DND-41 (cell line): ENCODE measurements at regions not wholly inside any gene's neighbourhood (a gene's known extent, or its start where the extent isn't known, plus 50 kb on each side); places are given as distances from the start of the nearest gene placed in this dataset.

Experiments
- ATAC-seq: fragments of 200-7000 bp; cut with Tn5 transposase; 3 replicates; pipeline ENCODE4 v1.9.1; 2021; ENCODE audit warnings: low read depth; ENCODE audit not compliant: insufficient read depth
- DNase-seq: peaks from one replicate; pipeline ENCODE4 v3.0.0-alpha.2; 2020
- H2AFZ ChIP-seq: 2 replicates; pipeline ENCODE4 v1.6.0; 2012; ENCODE audit warnings: low read depth, low read length
- H3K27ac ChIP-seq: 2 replicates; pipeline ENCODE4 v1.5.1; 2012; ENCODE audit warnings: low read length, inconsistent platforms
- H3K27me3 ChIP-seq: fragments of 200-600 bp; sonication (generic); 2 replicates; pipeline ENCODE4 v1.6.0; 2012; ENCODE audit warnings: low read length, mild to moderate bottlenecking, inconsistent platforms; ENCODE audit not compliant: insufficient read depth, poor library complexity
- H3K36me3 ChIP-seq: 2 replicates; pipeline ENCODE4 v1.5.1; 2012; ENCODE audit warnings: low read length, inconsistent platforms; ENCODE audit not compliant: insufficient read depth
- H3K4me1 ChIP-seq: 2 replicates; pipeline ENCODE4 v1.5.1; 2012; ENCODE audit warnings: mild to moderate bottlenecking, low read length; ENCODE audit not compliant: insufficient read depth
- H3K4me2 ChIP-seq: 2 replicates; pipeline ENCODE4 v1.6.0; 2012; ENCODE audit warnings: mild to moderate bottlenecking, moderate library complexity, low read length, inconsistent platforms; ENCODE audit not compliant: insufficient read depth
- H3K4me3 ChIP-seq, 2 experiments: fragments of 200-600 bp in 1 of 2; shearing (Covaris generic) in 1 of 2; 2 replicates each; pipeline ENCODE4 v1.5.1; 2012 to 2016; ENCODE audit warnings: inconsistent platforms in 2 of 2, low read length in 2 of 2, mild to moderate bottlenecking in 2 of 2, low read depth in 1 of 2, moderate library complexity in 1 of 2
- H3K79me2 ChIP-seq: 2 replicates; pipeline ENCODE4 v1.6.0; 2012; ENCODE audit warnings: low read length, inconsistent platforms; ENCODE audit not compliant: insufficient read depth
- H3K9ac ChIP-seq: 2 replicates; pipeline ENCODE4 v1.6.0; 2012; ENCODE audit warnings: low read depth, mild to moderate bottlenecking, inconsistent platforms, low read length, moderate library complexity
- H3K9me3 ChIP-seq: 2 replicates; pipeline ENCODE4 v1.5.1; 2012; ENCODE audit warnings: low read length, moderate library complexity, mild to moderate bottlenecking, inconsistent platforms; ENCODE audit not compliant: insufficient read depth, severe bottlenecking
- H4K20me1 ChIP-seq: 2 replicates; pipeline ENCODE4 v1.6.0; 2012; ENCODE audit warnings: low read length; ENCODE audit not compliant: insufficient read depth
- CTCF ChIP-seq: IDR thresholded peaks from 2 replicates; pipeline ENCODE4 v1.5.1; 2012; ENCODE audit warnings: borderline replicate concordance, low read length, moderate library complexity, mild to moderate bottlenecking; ENCODE audit not compliant: poor library complexity, severe bottlenecking; ENCODE audit errors: extremely low read depth
- EZH2 ChIP-seq: IDR thresholded peaks from 3 replicates; pipeline ENCODE4 v1.6.1; 2012; ENCODE audit warnings: borderline replicate concordance, low read depth, mild to moderate bottlenecking, moderate library complexity, low read length, inconsistent platforms; ENCODE audit not compliant: severe bottlenecking

GRCh38 chr1:79226963-79227362, 220.4 kb upstream of the ADGRL4 start:
- no peak for TF ChIP-seq CTCF
- no peak for TF ChIP-seq EZH2
- Histone ChIP-seq H3K9me3 (no peaks in the 10 kb centered on the region), H3K4me3 (no peak overlapping the region), H3K79me2 (no peaks in the 10 kb centered on the region), H3K4me2 (no peak overlapping the region), H3K27ac (no peak overlapping the region), H3K36me3 (no peaks in the 10 kb centered on the region), H2AFZ (no peak overlapping the region), H3K4me1 (no peaks in the 10 kb centered on the region), H4K20me1 (no peaks in the 10 kb centered on the region), H3K27me3 (no peaks in the 10 kb centered on the region), H3K9ac (no peak overlapping the region)
- no peak for DNase-seq
- no peak for ATAC-seq

GRCh38 chr1:79224537-79224936, 218.0 kb upstream of the ADGRL4 start:
- no peak overlapping the region for H3K4me3 ChIP-seq
- H3K27me3 ChIP-seq, result no peaks in the 10 kb centered on the region
- TF ChIP-seq CTCF (no peak), EZH2 (no peak)
- no peak overlapping the region for H2AFZ ChIP-seq
- no peaks in the 10 kb centered on the region for H3K4me1 ChIP-seq
- H3K79me2 ChIP-seq, result no peaks in the 10 kb centered on the region
- no peak overlapping the region for H3K4me2 ChIP-seq
- no peak overlapping the region for H3K9ac ChIP-seq
- H4K20me1 ChIP-seq, result no peaks in the 10 kb centered on the region
- peaks cover 10% of the 10 kb centered on the region for H3K9me3 ChIP-seq
- no peak for ATAC-seq
- H3K27ac ChIP-seq, result no peak overlapping the region
- H3K36me3 ChIP-seq, result no peaks in the 10 kb centered on the region
- no peak for DNase-seq

- no peak for ATAC-seq
- H3K27me3 ChIP-seq, result no peaks in the 10 kb centered on the region
- DNase-seq, result no peak
- no peak overlapping the region for H3K9ac ChIP-seq
- no peaks in the 10 kb centered on the region for H3K79me2 ChIP-seq
- no peak overlapping the region for H3K4me3 ChIP-seq
- H3K36me3 ChIP-seq, result no peaks in the 10 kb centered on the region
- H3K4me2 ChIP-seq, result no peak overlapping the region
- H3K9me3 ChIP-seq, result peaks cover 10% of the 10 kb centered on the region
- no peak overlapping the region for H2AFZ ChIP-seq
- H3K4me1 ChIP-seq, result no peaks in the 10 kb centered on the region
- no peak for TF ChIP-seq EZH2
- TF ChIP-seq CTCF, result no peak
- H4K20me1 ChIP-seq, result no peaks in the 10 kb centered on the region
- H3K27ac ChIP-seq, result no peak overlapping the region
Observed at GRCh38 chr1:79220509-79220908, 214.0 kb upstream of the ADGRL4 start.

- Histone ChIP-seq H3K9ac (no peak overlapping the region), H3K9me3 (peaks cover under 1% of the 10 kb centered on the region), H3K4me3 (no peak overlapping the region), H3K36me3 (no peaks in the 10 kb centered on the region), H3K27me3 (no peaks in the 10 kb centered on the region), H3K27ac (no peak overlapping the region), H3K4me1 (no peaks in the 10 kb centered on the region), H3K79me2 (no peaks in the 10 kb centered on the region), H3K4me2 (no peak overlapping the region), H4K20me1 (no peaks in the 10 kb centered on the region), H2AFZ (no peak overlapping the region)
- ATAC-seq (no peak), DNase-seq (no peak)
- TF ChIP-seq CTCF (no peak), EZH2 (no peak)
Observed at GRCh38 chr1:79215311-79215710, 208.8 kb upstream of the ADGRL4 start.
